GM21528 (cell line): ENCODE measurements at regions not wholly inside any gene's neighbourhood (a gene's known extent, or its start where the extent isn't known, plus 50 kb on each side); places are given as distances from the start of the nearest gene placed in this dataset.
"Not testable (repeated sequence)": the region's sequence is repeated elsewhere in the genome, so short reads cannot be mapped to it uniquely, and the experiment has no call there.

ENCODE experiments used
- ATAC-seq: cut with Tn5 transposase; IDR thresholded peaks from one replicate; pipeline ENCODE4 v1.9.1; 2021; ENCODE audit warnings: mild to moderate bottlenecking, moderate library complexity; ENCODE audit not compliant: unreplicated experiment, low FRiP score

DNA sequence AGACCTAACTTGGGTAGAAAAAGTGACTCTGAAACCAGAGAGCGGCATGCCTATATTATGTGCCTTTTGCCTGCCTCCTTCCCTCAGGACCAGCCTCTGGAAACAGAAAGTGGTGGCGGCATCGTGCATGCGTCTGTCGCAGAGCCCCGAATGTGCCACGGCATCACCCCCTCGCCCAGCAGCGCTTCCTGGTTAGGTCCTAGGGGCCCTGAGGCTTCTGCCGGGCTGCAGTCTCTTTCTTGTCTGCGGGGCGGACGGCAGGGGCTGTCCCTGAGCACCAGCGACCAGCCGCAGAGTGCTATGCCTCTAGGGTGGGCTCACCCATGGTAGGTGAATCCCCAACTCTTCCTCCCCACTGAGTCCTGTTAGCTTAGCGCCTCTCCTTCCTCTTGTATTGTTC, 68.7 kb downstream of the VSIG4 start:
- ATAC-seq, result no peak

DNA sequence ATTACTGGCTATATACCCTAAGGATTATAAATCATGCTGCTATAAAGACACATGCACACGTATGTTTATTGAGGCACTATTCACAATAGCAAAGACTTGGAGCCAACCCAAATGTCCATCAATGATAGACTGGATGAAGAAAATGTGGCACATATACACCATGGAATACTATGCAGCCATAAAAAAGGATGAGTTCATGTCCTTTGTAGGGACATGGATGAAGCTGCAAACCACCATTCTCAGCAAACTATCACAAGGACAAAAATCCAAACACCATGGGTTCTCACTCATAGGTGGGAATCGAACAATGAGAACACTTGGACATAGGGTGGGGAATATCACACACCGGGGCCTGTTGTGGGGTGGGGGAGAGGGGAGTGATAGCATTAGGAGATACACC, 72.7 kb downstream of the VSIG4 start:
- not testable (repeated sequence) for ATAC-seq

- no peak for ATAC-seq
These were observed 78.2 kb downstream of the VSIG4 start for GRCh38 chrX:65961714-65962113.

GRCh38 chrX:65948103-65948502, 91.8 kb downstream of the VSIG4 start:
- ATAC-seq, result no peak

DNA sequence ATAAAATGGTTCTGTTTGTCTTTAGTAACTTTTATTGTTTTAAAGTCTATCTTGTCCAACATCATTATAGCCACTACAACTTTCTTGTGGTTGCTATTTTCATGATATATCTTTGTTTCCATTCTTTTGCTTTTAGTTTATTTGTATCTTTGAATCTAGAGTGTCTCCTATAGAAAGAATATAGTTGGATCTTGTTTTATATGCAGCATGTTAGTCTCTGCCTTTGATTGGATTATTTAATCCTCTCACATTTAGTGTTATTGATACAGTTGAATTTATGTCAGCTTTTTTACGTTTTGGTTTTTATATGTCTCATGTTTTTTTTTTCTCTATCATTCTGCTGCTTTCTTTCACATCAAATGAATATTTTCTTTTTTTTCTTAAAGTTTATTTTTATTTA, 98.1 kb downstream of the VSIG4 start:
- no peak for ATAC-seq

- no peak for ATAC-seq
These were observed 106.7 kb downstream of the VSIG4 start for GRCh38 chrX:65933085-65933589.

GRCh38 chrX:65932173-65933084, 107.5 kb downstream of the VSIG4 start:
- no peak for ATAC-seq

- no peak for ATAC-seq
These were observed 111.4 kb downstream of the VSIG4 start for GRCh38 chrX:65928522-65928921.

DNA sequence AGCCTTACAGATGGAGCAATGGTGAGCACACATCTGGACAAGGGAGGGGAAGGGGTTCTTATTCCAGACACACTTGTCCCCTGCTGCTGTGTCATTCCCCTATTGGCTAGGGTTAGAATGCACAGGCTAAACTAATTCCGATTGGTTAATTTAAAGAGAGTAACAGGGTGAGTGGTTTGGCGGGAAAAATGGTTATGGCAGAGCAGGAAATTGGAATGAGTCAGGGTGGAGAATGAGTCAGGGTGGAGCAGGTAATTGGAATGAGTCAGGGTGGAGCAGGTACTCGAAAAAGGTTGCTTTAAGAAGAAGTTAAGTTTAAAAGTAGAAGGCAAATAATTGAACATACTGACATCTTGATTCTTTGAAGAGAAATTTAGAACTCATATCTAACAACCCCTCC, 112.5 kb downstream of the VSIG4 start:
- ATAC-seq, result not testable (repeated sequence)

- ATAC-seq, result peak; percentile 79
These were observed 113.5 kb downstream of the VSIG4 start for GRCh38 chrX:65926095-65927019.

- ATAC-seq, result no peak
These were observed 114.3 kb downstream of the VSIG4 start for GRCh38 chrX:65925592-65925991.

GRCh38 chrX:65925005-65925404, 114.9 kb downstream of the VSIG4 start:
- ATAC-seq, result no peak

DNA sequence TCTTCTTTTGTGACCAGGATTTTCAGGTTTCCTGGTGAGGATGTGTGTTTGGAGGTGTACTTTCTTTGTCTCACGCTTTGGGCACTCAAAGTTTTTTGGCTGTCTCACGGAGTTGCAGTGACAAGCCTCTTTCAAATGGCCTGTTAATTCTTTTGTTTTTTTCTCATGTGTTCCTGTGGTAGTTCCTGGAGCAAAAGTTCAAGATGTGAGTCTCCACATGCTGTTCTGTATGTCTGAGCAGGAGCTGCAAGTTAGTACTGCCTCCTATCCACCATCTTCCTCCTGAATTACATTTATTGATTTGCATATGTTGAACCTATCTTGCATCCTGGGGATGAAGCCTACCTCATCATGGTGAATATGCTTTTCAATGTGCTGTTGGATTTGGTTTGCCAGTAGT, 118.5 kb downstream of the VSIG4 start:
- ATAC-seq, result no peak

GRCh38 chrX:65920620-65921019, 119.3 kb downstream of the VSIG4 start:
- ATAC-seq, result no peak

- no peak for ATAC-seq
These were observed 129.0 kb downstream of the VSIG4 start for GRCh38 chrX:65910899-65911298.

GRCh38 chrX:65903750-65904149, 136.1 kb downstream of the VSIG4 start:
- no peak for ATAC-seq

- ATAC-seq, result no peak
These were observed 137.9 kb downstream of the VSIG4 start for GRCh38 chrX:65902011-65902410.

- ATAC-seq, result no peak
These were observed 138.7 kb downstream of the VSIG4 start for GRCh38 chrX:65900850-65901844.

- ATAC-seq, result no peak
These were observed 145.7 kb downstream of the VSIG4 start for GRCh38 chrX:65894133-65894532.

GRCh38 chrX:65891817-65892216, 148.1 kb downstream of the VSIG4 start:
- ATAC-seq, result not testable (repeated sequence)
